ENCODE measurements at regions not wholly inside any gene's neighbourhood (a gene's known extent, or its start where the extent isn't known, plus 50 kb on each side); places are given as distances from the start of the nearest gene placed in this dataset.
A peak's percentile ranks its signal among the peaks of the same experiment; 100 is the strongest.

- Histone ChIP-seq H3K27me3 (no peaks in the 10 kb centered on the region), H3K9me3 (peaks cover 0 to 6% (median 0%) of the 10 kb centered on the region in 4 donors), H3K27ac (replicated peaks in 1 of 4) (no peak overlapping the region), H3K4me1 (no peaks in the 10 kb centered on the region), H3K4me3 (no peak overlapping the region), H3K36me3 (no peaks in the 10 kb centered on the region)
- TF ChIP-seq EP300 (IDR thresholded peaks at IDR 0.05) (no peak), CTCF (IDR thresholded peaks at IDR 0.05) (no peak), POLR2AphosphoS5 (IDR thresholded peaks at IDR 0.05) (no peak), POLR2A (IDR thresholded peaks at IDR 0.05; ENCODE audit: low read depth) (no peak)
- WGBS, result 60% methylated on average over 1 of the region's 1 CpG
- peak; percentile 21 for DNase-seq (ENCODE audit: extremely low spot score)
- intact Hi-C loops (cut with DNase I), result no loop called here
Observed at GRCh38 chr1:13941315-13941714, 241.3 kb downstream of the PRDM2 start.

GRCh38 chr1:13943055-13943454 is 243.1 kb downstream of the PRDM2 start:
- intact Hi-C loops (cut with DNase I), result no loop called here
- Histone ChIP-seq H3K27me3 (no peaks in the 10 kb centered on the region), H3K36me3 (no peaks in the 10 kb centered on the region), H3K27ac (replicated peaks in 1 of 4) (no peak overlapping the region), H3K9me3 (peaks cover 0 to 6% (median 0%) of the 10 kb centered on the region in 4 donors), H3K4me1 (no peaks in the 10 kb centered on the region), H3K4me3 (no peak overlapping the region)
- TF ChIP-seq POLR2A (IDR thresholded peaks at IDR 0.05; ENCODE audit: low read depth) (no peak), EP300 (IDR thresholded peaks at IDR 0.05) (no peak), CTCF (IDR thresholded peaks at IDR 0.05) (no peak), POLR2AphosphoS5 (IDR thresholded peaks at IDR 0.05) (no peak)
- DNase-seq (ENCODE audit: extremely low spot score), result no peak

- no peak for DNase-seq (ENCODE audit: extremely low spot score)
- Histone ChIP-seq H3K9me3 (peaks cover 0 to 6% (median 0%) of the 10 kb centered on the region in 4 donors), H3K4me3 (no peak overlapping the region), H3K4me1 (peaks cover 0 to 7% (median 2%) of the 10 kb centered on the region in 4 donors), H3K36me3 (no peaks in the 10 kb centered on the region), H3K27me3 (no peaks in the 10 kb centered on the region), H3K27ac (replicated peaks in 1 of 4) (no peak overlapping the region)
- no peak for TF ChIP-seq POLR2A (IDR thresholded peaks at IDR 0.05; ENCODE audit: low read depth)
- no peak for TF ChIP-seq CTCF (IDR thresholded peaks at IDR 0.05)
- no peak for TF ChIP-seq POLR2AphosphoS5 (IDR thresholded peaks at IDR 0.05)
- no peak for TF ChIP-seq EP300 (IDR thresholded peaks at IDR 0.05)
- 65% methylated on average over 2 of the region's 2 CpGs for WGBS
- intact Hi-C loops (cut with DNase I), result no loop called here
Observed at GRCh38 chr1:13945856-13946255, 245.9 kb downstream of the PRDM2 start.

GRCh38 chr1:13947658-13948057 is 247.7 kb downstream of the PRDM2 start:
- DNase-seq (ENCODE audit: extremely low spot score), result no peak
- intact Hi-C loops (cut with DNase I), result no loop called here
- Histone ChIP-seq H3K27me3 (no peaks in the 10 kb centered on the region), H3K4me3 (no peak overlapping the region), H3K4me1 (peaks cover 0 to 7% (median 2%) of the 10 kb centered on the region in 4 donors), H3K36me3 (no peaks in the 10 kb centered on the region), H3K9me3 (peaks cover 0 to 5% (median 0%) of the 10 kb centered on the region in 4 donors), H3K27ac (replicated peaks in 1 of 4) (peak overlapping the region in 3 of 4 donors; percentile 66 to 70 (median 66))
- 88% methylated on average over 7 of the region's 7 CpGs for WGBS
- no peak for TF ChIP-seq CTCF (IDR thresholded peaks at IDR 0.05)
- no peak for TF ChIP-seq POLR2A (IDR thresholded peaks at IDR 0.05; ENCODE audit: low read depth)
- TF ChIP-seq EP300 (IDR thresholded peaks at IDR 0.05), result no peak
- no peak for TF ChIP-seq POLR2AphosphoS5 (IDR thresholded peaks at IDR 0.05)

GRCh38 chr1:13948396-13948795 is 248.4 kb downstream of the PRDM2 start:
- no peak for TF ChIP-seq CTCF (IDR thresholded peaks at IDR 0.05)
- no peak for TF ChIP-seq POLR2AphosphoS5 (IDR thresholded peaks at IDR 0.05)
- no peak for TF ChIP-seq EP300 (IDR thresholded peaks at IDR 0.05)
- no peak for TF ChIP-seq POLR2A (IDR thresholded peaks at IDR 0.05; ENCODE audit: low read depth)
- intact Hi-C loops (cut with DNase I), result no loop called here
- H3K27me3 ChIP-seq, result no peaks in the 10 kb centered on the region
- H3K4me3 ChIP-seq, result no peak overlapping the region
- 96% methylated on average over 5 of the region's 5 CpGs for WGBS
- DNase-seq (ENCODE audit: extremely low spot score), result no peak
- H3K36me3 ChIP-seq, result no peaks in the 10 kb centered on the region
- H3K4me1 ChIP-seq, result peaks cover 0 to 7% (median 2%) of the 10 kb centered on the region in 4 donors
- no peaks in the 10 kb centered on the region for H3K9me3 ChIP-seq
- peak overlapping the region; percentile 40 to 70 (median 66) for H3K27ac ChIP-seq (replicated peaks in 1 of 4)
